Ovary (tissue), 7 donors: ENCODE measurements at regions not wholly inside any gene's neighbourhood (a gene's known extent, or its start where the extent isn't known, plus 50 kb on each side); places are given as distances from the start of the nearest gene placed in this dataset.

Experiments used
- DNase-seq, 5 donors: peaks; one replicate each; pipeline ENCODE4 v3.0.0-alpha.2; 2019 to 2020
- H3K27ac ChIP-seq, 2 donors: fragments of 200-600 bp; one replicate each; pipeline versions ENCODE4 v1.5.1 to v1.8.0; 2019 to 2022
- H3K27me3 ChIP-seq: fragments of 200-600 bp; one replicate; pipeline ENCODE4 v1.8.0; 2022
- H3K36me3 ChIP-seq: fragments of 200-600 bp; sonication (generic); one replicate; pipeline ENCODE4 v1.5.1; 2019
- H3K4me1 ChIP-seq: one replicate; pipeline ENCODE4 v1.8.1; 2013; ENCODE audit warnings: mild to moderate bottlenecking, moderate library complexity; ENCODE audit not compliant: insufficient read depth
- H3K4me3 ChIP-seq: fragments of 200-600 bp; sonication (generic); one replicate; pipeline ENCODE4 v1.5.1; 2017
- H3K9me3 ChIP-seq, 2 donors: fragments of 200-600 bp in 1 of 2; sonication (generic) in 1 of 2; one replicate each; pipeline versions ENCODE4 v1.5.1 to v1.8.1; 2013 to 2019; ENCODE audit warnings: mild to moderate bottlenecking in 1 of 2, moderate library complexity in 1 of 2
- CTCF ChIP-seq, 3 donors: fragments of 450-650 bp in 2 of 3; fragments of 200-600 bp in 1 of 3; IDR thresholded peaks; one replicate each; pipeline versions ENCODE4 v1.5.1 to v1.8.0; 2016 to 2022; ENCODE audit warnings: antibody characterized with exemption in 3 of 3, mild to moderate bottlenecking in 1 of 3
- EP300 ChIP-seq: sonication (generic); formaldehyde crosslinking; IDR thresholded peaks from one replicate; pipeline ENCODE4 v1.6.1; 2017; ENCODE audit warnings: antibody characterized with exemption
- POLR2A ChIP-seq: fragments of 450-650 bp; IDR thresholded peaks from one replicate; pipeline ENCODE4 v1.6.1; 2017; ENCODE audit warnings: antibody characterized with exemption, mild to moderate bottlenecking, moderate library complexity
- WGBS, 3 donors: extraction: QIAGEN DNeasy Blood & Tissue Kit in 1 of 3; methylation state at CpG; one replicate each; pipeline versions ENCODE4 v1.1.5 to v1.1.7; 2013 to 2017; 5-methylcytosine and 5-hydroxymethylcytosine counted together
- intact Hi-C, 4 donors: fragments of 100-400 bp; cut with DNase I; formaldehyde crosslinking; loops; one replicate each; pipeline versions ENCODE4 v1.11.0 to v1.15.1; 2022 to 2023
- donor health status: DM: no; HTN: no; CAD: no; lungs with moderate emphysema.
- donor health status: DM: no; HTN: no; CAD: no.
- donor health status: Bipolar disorder and iron deficiency.
- donor health status: DM: no; HTN: no; CAD: no.
- donor health status: DM: yes; HTN: yes; CAD: no.

- 94 to 95% (median 94%) methylated on average over 18 of the region's 18 CpGs for WGBS, 3 donors
- Histone ChIP-seq H3K36me3 (no peaks in the 10 kb centered on the region), H3K9me3 (no peaks in the 10 kb centered on the region), H3K4me3 (no peak overlapping the region), H3K4me1 (no peaks in the 10 kb centered on the region), H3K27ac (no peak overlapping the region), H3K27me3 (no peaks in the 10 kb centered on the region)
- TF ChIP-seq EP300: no peak
- no peak for TF ChIP-seq CTCF (IDR thresholded peaks at IDR 0.05)
- no peak for TF ChIP-seq POLR2A
- intact Hi-C loops: no loop called here
- no peak for DNase-seq
These were observed 458.0 kb upstream of the ID2 start for GRCh38 chr2:8223695-8224346.

GRCh38 chr2:8224347-8225190, 457.3 kb upstream of the ID2 start:
- Histone ChIP-seq H3K4me3 (no peak overlapping the region), H3K27me3 (no peaks in the 10 kb centered on the region), H3K27ac (peak overlapping the region in 1 of 2 donors; percentile 5), H3K4me1 (peaks cover 2% of the 10 kb centered on the region), H3K9me3 (no peaks in the 10 kb centered on the region), H3K36me3 (no peaks in the 10 kb centered on the region)
- intact Hi-C loops: no loop called here
- WGBS, 3 donors: 87 to 92% (median 88%) methylated on average over 16 of the region's 16 CpGs
- no peak for TF ChIP-seq POLR2A
- no peak for TF ChIP-seq CTCF (IDR thresholded peaks at IDR 0.05)
- TF ChIP-seq EP300: no peak
- no peak for DNase-seq

GRCh38 chr2:8225266-8225665, 456.6 kb upstream of the ID2 start:
- intact Hi-C loops: no loop called here
- Histone ChIP-seq H3K4me1 (peaks cover 2% of the 10 kb centered on the region), H3K4me3 (no peak overlapping the region), H3K9me3 (no peaks in the 10 kb centered on the region), H3K27me3 (no peaks in the 10 kb centered on the region), H3K27ac (peak overlapping the region in 1 of 2 donors; percentile 5), H3K36me3 (no peaks in the 10 kb centered on the region)
- TF ChIP-seq CTCF (IDR thresholded peaks at IDR 0.05): no peak
- DNase-seq: peak in 3 of 5 donors; percentile 43 to 60 (median 44)
- 23 to 29% (median 28%) methylated on average over 5 of the region's 5 CpGs for WGBS, 3 donors

- peaks cover 2% of the 10 kb centered on the region for H3K4me1 ChIP-seq
- no peaks in the 10 kb centered on the region for H3K36me3 ChIP-seq
- intact Hi-C loops: no loop called here
- no peak overlapping the region for H3K4me3 ChIP-seq
- no peak for DNase-seq
- H3K27ac ChIP-seq: no peak overlapping the region
- 74 to 88% (median 85%) methylated on average over 6 of the region's 6 CpGs for WGBS, 3 donors
- no peaks in the 10 kb centered on the region for H3K27me3 ChIP-seq
- no peaks in the 10 kb centered on the region for H3K9me3 ChIP-seq
- no peak for TF ChIP-seq CTCF (IDR thresholded peaks at IDR 0.05)
- TF ChIP-seq EP300: no peak
- no peak for TF ChIP-seq POLR2A
These were observed 456.1 kb upstream of the ID2 start for GRCh38 chr2:8225798-8226197.
